Mononuclear cell (primary cell): ENCODE measurements at regions not wholly inside any gene's neighbourhood (a gene's known extent, or its start where the extent isn't known, plus 50 kb on each side); places are given as distances from the start of the nearest gene placed in this dataset.

ENCODE experiments used
- H3K27me3 ChIP-seq: 2 replicates; pipeline ENCODE4 v1.6.0; 2011; ENCODE audit warnings: low read length, control low read depth; ENCODE audit not compliant: insufficient read depth
- H3K4me1 ChIP-seq: 2 replicates; pipeline ENCODE4 v1.5.1; 2011; ENCODE audit warnings: mild to moderate bottlenecking, low read length, control low read depth; ENCODE audit not compliant: insufficient read depth
- H3K4me3 ChIP-seq: 2 replicates; pipeline ENCODE4 v1.5.1; 2011; ENCODE audit warnings: mild to moderate bottlenecking, low read length, moderate library complexity
- H3K9me3 ChIP-seq: 2 replicates; pipeline ENCODE4 v1.5.1; 2011; ENCODE audit warnings: low read depth, mild to moderate bottlenecking, control low read depth, low read length

DNA sequence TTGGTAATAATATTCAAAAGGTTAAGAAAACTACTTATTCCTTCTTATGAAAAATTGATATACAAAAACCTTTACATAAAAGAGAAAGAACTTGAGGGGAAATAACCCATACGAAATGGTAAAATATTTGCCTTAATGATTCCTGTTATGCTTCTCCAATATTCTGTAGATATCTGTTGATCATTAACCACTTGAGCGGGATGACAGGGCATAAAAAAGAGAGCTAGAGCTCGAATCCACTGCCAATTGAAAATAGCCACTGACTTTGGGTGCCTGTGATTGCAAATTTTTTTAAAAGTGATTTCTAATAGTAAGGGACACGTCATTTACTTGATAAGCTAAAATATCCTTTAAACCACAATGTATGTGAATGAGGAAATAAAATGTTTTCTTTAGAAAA, 188.1 kb downstream of the MOXD1 start:
- Histone ChIP-seq H3K4me1 (no peaks in the 10 kb centered on the region), H3K4me3 (no peak overlapping the region), H3K27me3 (no peaks in the 10 kb centered on the region), H3K9me3 (no peaks in the 10 kb centered on the region)

DNA sequence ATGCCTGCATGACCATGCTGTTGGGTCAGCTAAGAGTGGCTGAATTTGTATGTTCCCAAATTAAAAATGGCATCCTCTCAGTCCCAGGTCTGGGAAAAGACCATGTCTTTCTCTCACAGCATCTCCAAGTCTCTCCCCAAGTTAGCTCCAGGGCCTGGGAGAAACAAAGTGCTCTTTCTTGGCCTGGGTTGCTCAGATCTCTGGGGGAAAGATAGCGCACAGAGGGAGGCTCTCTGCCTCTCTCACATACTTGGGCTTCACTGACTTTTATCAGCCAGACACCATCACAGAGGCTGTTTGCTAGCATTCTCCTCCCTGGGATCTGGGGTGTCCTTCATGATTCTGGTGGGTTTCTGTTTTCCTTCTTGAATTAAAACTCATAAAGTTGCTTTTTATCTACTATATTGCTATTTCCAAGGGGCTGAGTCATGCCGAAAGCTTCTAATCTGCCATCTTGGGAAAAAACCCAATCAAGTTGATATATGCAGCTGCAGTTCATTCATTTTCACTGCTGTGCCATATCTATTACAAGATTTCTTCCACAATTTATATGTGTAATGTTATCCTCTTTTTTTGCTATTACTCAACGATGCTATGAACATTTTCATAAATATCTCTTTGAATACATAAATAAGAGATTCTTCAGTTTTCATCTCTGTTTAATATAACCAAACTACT, 190.2 kb downstream of the MOXD1 start:
- Histone ChIP-seq H3K27me3 (no peaks in the 10 kb centered on the region), H3K4me1 (no peaks in the 10 kb centered on the region), H3K9me3 (no peaks in the 10 kb centered on the region), H3K4me3 (no peak overlapping the region)

DNA sequence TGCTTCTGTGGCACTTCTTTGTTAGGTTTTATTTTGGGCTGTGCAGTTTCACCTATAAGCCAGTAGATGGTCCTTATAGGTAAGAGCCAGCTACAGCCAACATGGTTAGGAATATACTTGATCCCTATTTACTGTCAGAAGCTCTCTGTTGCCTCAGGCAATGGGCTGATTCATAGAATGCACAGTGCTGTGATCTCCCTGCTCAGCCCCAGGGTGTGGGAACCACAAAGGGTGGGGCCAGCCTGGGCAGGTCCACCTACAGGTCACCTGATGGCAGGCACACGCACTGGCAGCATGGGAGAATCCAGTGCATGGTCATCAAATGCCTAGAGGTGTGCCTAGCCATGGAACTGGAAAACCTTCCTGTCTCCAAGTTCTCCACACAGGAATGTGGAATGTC, 191.9 kb downstream of the MOXD1 start:
- Histone ChIP-seq H3K4me1 (no peaks in the 10 kb centered on the region), H3K27me3 (no peaks in the 10 kb centered on the region), H3K4me3 (no peak overlapping the region), H3K9me3 (no peaks in the 10 kb centered on the region)

DNA sequence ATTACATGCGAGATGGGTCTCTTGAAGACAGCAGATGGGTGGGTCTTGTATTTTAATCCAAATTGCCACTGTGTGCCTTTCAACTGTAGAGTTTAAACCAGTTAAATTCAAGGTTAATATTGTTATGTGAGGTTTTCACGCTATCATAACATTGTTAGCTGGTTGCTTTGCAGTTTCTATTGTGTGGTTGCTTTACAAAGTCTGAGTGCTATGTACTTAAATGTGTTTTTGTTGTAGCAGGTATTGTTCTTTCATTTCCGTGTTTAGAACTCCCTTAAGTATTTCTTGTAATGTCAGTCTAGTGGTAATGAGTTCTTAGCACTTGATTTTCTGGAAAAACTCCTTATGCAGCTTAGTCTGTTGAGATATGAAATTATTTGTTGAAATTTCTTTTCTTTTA, 193.3 kb downstream of the MOXD1 start:
- H3K4me3 ChIP-seq, result no peak overlapping the region
- no peaks in the 10 kb centered on the region for H3K27me3 ChIP-seq
- no peaks in the 10 kb centered on the region for H3K4me1 ChIP-seq
- H3K9me3 ChIP-seq, result no peaks in the 10 kb centered on the region

DNA sequence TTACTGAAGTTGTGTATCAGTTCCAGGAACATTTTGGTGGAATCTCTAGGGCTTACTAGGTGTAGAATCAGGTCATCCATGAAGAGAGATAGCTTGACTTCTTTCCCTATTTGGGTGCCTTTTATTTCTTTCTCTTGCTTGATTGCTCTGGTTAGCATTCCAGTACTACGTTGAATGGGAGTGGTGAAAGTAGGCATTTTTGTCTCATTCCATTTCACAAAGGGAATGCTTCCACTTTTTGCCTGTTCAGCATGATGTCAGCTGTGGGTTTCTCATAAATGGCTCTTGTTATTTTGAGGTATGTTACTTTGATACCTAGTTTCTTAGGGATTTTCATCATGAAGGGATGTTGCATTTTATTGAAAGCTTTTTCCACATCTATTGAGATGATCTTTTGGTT, 195.3 kb downstream of the MOXD1 start:
- H3K4me1 ChIP-seq, result no peaks in the 10 kb centered on the region
- H3K9me3 ChIP-seq, result no peaks in the 10 kb centered on the region
- no peaks in the 10 kb centered on the region for H3K27me3 ChIP-seq
- H3K4me3 ChIP-seq, result no peak overlapping the region

DNA sequence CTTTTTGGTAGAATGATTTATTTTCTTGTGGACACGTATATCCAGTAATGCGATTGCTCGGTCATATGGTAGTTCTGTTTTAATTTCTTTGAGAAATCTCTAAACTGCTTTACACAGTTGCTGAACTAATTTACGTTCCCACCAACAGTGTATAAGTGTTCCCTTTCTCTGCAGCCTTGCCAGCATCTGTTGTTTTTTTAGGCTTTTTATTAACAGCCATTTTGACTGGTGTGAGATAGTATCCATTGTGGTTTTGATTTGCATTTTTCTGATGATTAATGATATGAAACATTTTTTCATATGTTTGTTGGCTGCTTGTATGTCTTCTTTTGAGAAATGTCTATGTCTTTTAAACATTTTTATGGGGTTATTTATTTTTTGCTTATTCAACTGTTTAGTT, 196.7 kb downstream of the MOXD1 start:
- Histone ChIP-seq H3K27me3 (no peaks in the 10 kb centered on the region), H3K9me3 (no peaks in the 10 kb centered on the region), H3K4me3 (no peak overlapping the region), H3K4me1 (no peaks in the 10 kb centered on the region)

DNA sequence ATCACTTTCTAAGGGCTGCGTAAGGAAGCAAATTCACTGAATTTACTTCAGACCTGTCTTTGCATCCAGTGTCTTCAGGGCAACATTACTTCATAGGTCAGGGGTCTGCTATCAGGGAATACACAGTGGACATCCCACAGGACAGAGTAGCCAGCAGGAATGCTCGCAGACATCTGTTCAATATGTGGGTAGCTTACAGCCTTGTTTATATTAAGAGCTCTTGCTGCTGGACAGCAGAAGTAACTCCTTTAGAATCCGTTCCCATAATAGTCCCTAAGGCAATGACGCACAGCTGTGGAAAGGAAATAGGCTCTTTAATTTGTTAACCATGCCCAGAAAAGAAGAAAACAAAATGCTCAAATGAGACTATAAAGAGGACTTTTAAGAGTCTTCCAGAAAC, 198.7 kb downstream of the MOXD1 start:
- Histone ChIP-seq H3K9me3 (no peaks in the 10 kb centered on the region), H3K27me3 (no peaks in the 10 kb centered on the region), H3K4me1 (no peaks in the 10 kb centered on the region), H3K4me3 (no peak overlapping the region)

DNA sequence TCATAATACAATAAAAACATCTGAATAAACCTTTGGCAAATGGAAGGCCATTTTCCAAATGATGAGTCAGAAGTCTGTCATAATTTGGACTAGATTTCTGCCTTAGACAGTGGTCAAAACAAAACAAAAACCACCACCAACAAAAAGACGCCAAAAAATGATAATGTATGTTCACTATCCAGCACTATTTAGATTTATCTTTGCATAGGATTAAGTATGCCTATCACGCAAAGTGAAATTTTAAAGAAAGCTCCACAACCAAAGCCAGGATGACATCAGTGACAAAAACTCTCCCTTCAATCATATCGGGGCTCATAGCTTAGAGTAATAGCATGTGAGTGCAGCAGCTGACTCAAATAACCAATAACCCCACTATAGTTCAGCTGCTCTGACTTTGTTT, 201.9 kb downstream of the MOXD1 start:
- H3K27me3 ChIP-seq, result no peaks in the 10 kb centered on the region
- no peaks in the 10 kb centered on the region for H3K4me1 ChIP-seq
- H3K9me3 ChIP-seq, result no peaks in the 10 kb centered on the region
- no peak overlapping the region for H3K4me3 ChIP-seq

DNA sequence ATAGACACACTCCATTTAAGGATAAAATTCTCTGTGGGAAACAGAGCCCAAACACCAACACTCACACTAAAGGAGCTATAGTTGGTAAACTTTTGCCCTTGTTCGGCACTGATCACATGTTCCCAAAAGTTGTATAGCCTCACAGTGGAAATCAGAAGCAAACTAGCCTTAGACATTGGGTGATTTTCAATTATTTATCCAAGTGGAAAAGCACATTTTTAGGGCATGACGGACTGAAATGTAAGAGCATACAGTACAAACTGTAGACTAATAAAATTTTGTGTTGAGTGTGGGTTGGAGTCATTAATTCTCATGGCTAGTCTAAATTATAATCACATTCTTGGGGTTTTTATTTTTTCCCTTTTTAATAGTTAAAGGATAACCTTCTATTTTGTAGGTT, 202.4 kb downstream of the MOXD1 start:
- Histone ChIP-seq H3K4me1 (no peaks in the 10 kb centered on the region), H3K27me3 (no peaks in the 10 kb centered on the region), H3K4me3 (no peak overlapping the region), H3K9me3 (no peaks in the 10 kb centered on the region)

DNA sequence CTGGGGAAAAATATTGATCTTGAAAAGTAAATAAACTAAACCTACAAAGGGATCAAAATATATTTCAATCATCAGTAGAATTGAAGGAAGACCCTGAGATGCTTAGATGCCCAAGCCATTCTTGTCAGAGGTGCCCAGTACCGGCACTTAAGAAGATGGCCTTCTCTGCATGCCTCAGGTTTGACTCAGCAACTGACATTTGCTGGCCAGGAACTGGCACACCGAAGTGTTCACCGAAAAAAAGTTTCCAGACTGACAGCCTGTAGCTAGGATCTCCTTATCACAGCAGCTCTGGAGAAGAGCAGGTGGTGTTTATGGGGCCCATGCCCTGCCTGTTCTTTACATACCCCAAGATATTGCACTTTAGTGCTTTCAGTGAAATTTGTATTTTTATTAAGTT, 203.2 kb downstream of the MOXD1 start:
- H3K9me3 ChIP-seq, result no peaks in the 10 kb centered on the region
- no peaks in the 10 kb centered on the region for H3K27me3 ChIP-seq
- H3K4me3 ChIP-seq, result no peak overlapping the region
- H3K4me1 ChIP-seq, result no peaks in the 10 kb centered on the region

DNA sequence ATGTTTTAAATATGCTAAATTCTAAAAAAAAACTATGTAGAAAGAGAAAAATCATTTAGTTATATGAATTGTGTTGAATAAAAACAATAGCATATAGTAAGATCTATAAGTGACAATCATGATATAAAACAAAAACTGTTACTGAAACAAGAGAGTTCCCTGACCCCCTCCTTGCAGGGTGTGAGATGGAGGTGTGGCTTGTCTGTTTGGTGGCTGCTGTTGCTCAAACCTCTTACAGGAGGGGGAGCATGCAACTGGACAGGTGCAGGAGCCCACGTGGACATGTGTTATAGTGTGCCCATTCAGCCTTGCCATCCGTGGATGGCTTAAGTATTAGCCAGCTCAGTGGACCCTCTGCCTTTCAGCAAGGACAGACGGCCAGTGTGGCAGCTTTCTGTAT, 206.7 kb downstream of the MOXD1 start:
- no peaks in the 10 kb centered on the region for H3K9me3 ChIP-seq
- H3K27me3 ChIP-seq, result no peaks in the 10 kb centered on the region
- no peak overlapping the region for H3K4me3 ChIP-seq
- H3K4me1 ChIP-seq, result no peaks in the 10 kb centered on the region

DNA sequence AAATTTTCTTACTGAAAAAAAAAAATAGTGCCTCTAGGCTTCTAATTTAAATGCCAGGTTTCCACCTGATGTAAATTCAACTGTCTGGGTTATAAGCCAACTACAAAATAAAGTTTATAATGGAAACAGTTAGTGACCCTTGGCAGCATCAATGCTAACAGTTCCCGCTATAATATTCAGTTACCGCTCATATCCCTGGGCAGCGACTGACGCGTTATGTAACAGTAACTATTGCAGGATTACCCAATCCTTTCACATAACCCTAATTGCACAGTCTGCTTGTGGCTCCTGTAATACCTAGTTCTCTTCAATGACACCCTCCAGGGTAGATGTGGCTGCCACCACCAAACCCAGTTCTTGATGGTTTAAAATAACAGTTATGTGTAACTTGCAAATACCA, 208.6 kb downstream of the MOXD1 start:
- no peaks in the 10 kb centered on the region for H3K4me1 ChIP-seq
- H3K27me3 ChIP-seq, result no peaks in the 10 kb centered on the region
- no peak overlapping the region for H3K4me3 ChIP-seq
- no peaks in the 10 kb centered on the region for H3K9me3 ChIP-seq

DNA sequence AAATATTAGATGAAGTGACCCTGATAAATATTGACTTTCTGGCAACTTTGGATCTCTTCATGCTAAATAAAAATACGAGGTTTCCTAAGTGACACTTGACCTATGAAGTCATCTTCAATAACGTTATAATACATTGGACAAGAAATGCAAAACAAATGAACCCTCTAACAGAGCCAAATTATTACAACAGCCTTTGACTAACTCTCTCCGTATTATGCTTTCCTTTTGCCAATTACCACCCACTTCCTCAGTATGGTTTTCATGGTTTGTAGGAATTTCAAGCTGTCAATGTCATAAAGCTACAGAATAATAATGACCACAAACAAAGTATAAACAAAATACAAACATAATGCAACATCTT, 210.5 kb downstream of the MOXD1 start:
- no peak overlapping the region for H3K4me3 ChIP-seq
- no peaks in the 10 kb centered on the region for H3K9me3 ChIP-seq
- no peaks in the 10 kb centered on the region for H3K27me3 ChIP-seq
- no peaks in the 10 kb centered on the region for H3K4me1 ChIP-seq

DNA sequence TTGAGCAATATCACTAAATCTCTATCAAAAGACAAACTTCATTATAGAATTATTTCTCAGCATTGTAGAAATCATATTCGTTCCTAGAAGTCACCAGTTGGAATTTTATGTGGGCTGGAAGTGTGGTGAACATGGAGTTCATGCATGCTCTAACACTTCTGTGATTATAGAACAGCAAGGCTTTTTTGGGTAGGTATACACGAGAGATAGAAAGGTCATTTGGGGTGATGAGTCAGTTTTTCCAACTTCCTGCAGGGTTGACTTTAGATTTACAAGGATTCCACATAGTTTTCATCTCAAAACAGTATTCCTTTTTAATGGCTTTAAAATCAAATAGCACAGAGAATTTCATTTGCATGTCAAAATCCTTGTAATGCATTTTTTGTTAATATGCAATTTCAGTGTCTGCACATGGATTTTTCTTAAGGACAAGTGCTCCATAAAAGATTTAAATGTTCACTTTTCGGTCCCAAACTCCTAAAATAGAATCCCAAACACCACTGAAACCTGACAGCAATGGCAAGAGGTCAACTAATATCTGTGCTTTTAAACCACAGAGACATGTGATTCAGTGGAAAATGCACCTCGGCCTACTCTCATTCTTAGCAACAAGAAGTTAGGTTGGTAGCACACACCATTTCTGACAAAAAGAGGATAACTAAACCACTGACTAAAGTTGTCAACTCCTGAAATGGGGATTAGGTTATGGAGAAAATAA, 211.0 kb downstream of the MOXD1 start:
- H3K27me3 ChIP-seq, result no peaks in the 10 kb centered on the region
- no peaks in the 10 kb centered on the region for H3K9me3 ChIP-seq
- H3K4me3 ChIP-seq, result no peak overlapping the region
- no peaks in the 10 kb centered on the region for H3K4me1 ChIP-seq

DNA sequence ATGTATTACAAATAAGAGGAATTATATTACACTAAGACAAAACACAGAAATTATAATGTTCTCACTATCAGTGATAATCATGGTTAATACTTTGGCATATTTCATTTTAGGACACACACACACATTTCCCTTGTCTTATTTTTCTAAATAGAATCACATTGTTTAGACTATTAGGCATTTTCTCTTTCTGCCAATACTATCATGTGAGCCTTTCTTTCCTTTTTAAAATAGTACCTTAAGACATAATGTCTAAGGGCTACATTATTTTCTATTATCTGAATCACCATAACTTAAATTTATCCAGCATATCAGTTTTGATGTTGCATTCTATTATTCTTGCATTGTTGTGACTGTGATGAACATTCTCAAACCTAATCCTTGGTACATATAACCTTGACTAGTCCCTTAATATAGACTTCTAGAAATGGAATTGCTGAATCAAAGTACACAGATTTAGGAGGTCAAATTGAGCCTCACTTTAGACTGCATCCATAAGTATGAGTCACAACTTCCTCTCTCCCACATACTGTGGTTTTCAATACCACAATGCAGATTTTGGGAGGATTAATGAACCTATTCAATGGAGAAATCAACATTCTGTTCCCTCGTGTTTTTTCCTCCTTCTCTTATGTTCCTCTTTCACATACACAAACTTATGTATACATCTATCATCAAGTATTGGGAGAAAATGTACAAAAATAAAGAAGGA, 212.6 kb downstream of the MOXD1 start:
- H3K9me3 ChIP-seq, result no peaks in the 10 kb centered on the region
- no peak overlapping the region for H3K4me3 ChIP-seq
- H3K4me1 ChIP-seq, result no peaks in the 10 kb centered on the region
- H3K27me3 ChIP-seq, result no peaks in the 10 kb centered on the region

DNA sequence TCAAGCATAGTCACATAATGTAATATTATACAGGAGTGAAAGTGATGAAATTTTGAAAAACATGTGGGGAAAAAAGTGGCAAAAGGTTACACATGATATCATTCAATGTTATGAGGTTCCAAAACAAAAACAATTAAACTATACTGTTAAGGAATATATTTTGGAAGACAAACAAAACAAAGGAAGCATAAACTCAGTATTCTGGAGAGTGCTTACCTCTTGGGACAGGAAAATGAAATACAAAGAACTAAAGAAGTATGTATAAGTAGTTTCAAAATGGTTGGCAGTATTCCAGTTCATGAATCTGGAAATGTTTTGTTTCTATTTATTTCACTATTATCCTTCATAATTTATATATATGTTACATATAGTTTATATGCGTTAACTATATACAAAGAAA, 213.5 kb downstream of the MOXD1 start:
- no peaks in the 10 kb centered on the region for H3K4me1 ChIP-seq
- H3K9me3 ChIP-seq, result no peaks in the 10 kb centered on the region
- no peak overlapping the region for H3K4me3 ChIP-seq
- no peaks in the 10 kb centered on the region for H3K27me3 ChIP-seq
